ENCODE measurements at regions not wholly inside any gene's neighbourhood (a gene's known extent, or its start where the extent isn't known, plus 50 kb on each side); places are given as distances from the start of the nearest gene placed in this dataset.
"Not testable (repeated sequence)": the region's sequence is repeated elsewhere in the genome, so short reads cannot be mapped to it uniquely, and the experiment has no call there.

DNA sequence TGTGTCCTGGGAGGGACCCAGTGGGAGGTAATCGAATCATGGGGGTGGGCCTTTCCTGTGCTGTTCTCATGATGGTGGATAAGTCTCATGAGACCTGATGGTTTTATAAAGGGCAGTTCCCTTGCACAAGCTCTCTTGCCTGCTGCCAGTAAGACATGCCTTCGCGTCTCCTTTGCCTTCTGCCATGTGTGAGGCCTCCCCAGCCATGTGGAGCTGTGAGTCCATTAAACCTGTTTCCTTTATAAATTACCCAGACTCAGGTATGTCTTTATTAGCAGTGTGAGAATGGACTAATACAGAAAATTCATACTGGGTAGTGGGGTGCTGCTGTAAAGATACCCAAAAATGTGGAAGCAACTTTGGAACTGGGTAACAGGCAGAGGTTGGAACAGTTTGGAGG lies 300.0 kb upstream of the ZFP42 start:
- TF ChIP-seq, protein P1, sequence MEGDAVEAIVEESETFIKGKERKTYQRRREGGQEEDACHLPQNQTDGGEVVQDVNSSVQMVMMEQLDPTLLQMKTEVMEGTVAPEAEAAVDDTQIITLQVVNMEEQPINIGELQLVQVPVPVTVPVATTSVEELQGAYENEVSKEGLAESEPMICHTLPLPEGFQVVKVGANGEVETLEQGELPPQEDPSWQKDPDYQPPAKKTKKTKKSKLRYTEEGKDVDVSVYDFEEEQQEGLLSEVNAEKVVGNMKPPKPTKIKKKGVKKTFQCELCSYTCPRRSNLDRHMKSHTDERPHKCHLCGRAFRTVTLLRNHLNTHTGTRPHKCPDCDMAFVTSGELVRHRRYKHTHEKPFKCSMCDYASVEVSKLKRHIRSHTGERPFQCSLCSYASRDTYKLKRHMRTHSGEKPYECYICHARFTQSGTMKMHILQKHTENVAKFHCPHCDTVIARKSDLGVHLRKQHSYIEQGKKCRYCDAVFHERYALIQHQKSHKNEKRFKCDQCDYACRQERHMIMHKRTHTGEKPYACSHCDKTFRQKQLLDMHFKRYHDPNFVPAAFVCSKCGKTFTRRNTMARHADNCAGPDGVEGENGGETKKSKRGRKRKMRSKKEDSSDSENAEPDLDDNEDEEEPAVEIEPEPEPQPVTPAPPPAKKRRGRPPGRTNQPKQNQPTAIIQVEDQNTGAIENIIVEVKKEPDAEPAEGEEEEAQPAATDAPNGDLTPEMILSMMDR (optimal IDR thresholded peaks at IDR 0.05 in 1 of 3, IDR thresholded peaks at IDR 0.05 in 1 of 3, conservative IDR thresholded peaks at IDR 0.05 in 1 of 3; ENCODE audit: extremely low read depth in 1 of 3, insufficient read depth in 2 of 3, low read length in 3 of 3) = not testable (repeated sequence)
- TF ChIP-seq EZH2 (IDR thresholded peaks at IDR 0.05; ENCODE audit: low read length) = not testable (repeated sequence)
